GM21447 (cell line): ENCODE measurements at regions not wholly inside any gene's neighbourhood (a gene's known extent, or its start where the extent isn't known, plus 50 kb on each side); places are given as distances from the start of the nearest gene placed in this dataset.
"Not testable (repeated sequence)": the region's sequence is repeated elsewhere in the genome, so short reads cannot be mapped to it uniquely, and the experiment has no call there.

Source experiments
- ATAC-seq: cut with Tn5 transposase; IDR thresholded peaks from one replicate; pipeline ENCODE4 v1.9.1; 2021; ENCODE audit not compliant: unreplicated experiment

DNA sequence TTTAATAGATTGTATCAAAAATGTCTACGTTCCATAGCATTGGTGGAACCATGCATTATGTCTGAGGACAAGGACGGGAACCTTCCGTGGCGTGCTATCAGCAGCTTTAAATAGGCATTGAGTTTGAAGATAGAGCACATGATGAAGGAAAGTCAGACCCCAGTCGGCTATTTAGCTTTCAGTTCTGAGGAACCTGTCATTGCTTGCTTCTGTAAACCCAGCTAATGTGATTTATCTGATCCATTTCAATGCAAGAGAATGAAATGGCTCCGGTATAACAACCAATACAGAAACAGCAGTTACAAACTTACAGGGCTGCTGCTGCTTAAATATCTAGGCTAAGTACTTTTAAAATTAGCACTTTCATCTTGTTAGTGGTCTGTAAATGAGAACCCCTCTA, 503.3 kb downstream of the RNF144A start:
- ATAC-seq: no peak

- ATAC-seq: no peak
These were observed 507.3 kb downstream of the RNF144A start for GRCh38 chr2:7424481-7424880.

GRCh38 chr2:7427293-7428060, 510.3 kb downstream of the RNF144A start:
- no peak for ATAC-seq

GRCh38 chr2:7428454-7429204, 511.4 kb downstream of the RNF144A start:
- ATAC-seq: no peak

- ATAC-seq: no peak
These were observed 512.5 kb downstream of the RNF144A start for GRCh38 chr2:7429733-7430132.

GRCh38 chr2:7430421-7430868, 513.2 kb downstream of the RNF144A start:
- ATAC-seq: no peak

GRCh38 chr2:7430869-7431641, 513.8 kb downstream of the RNF144A start:
- ATAC-seq: no peak

DNA sequence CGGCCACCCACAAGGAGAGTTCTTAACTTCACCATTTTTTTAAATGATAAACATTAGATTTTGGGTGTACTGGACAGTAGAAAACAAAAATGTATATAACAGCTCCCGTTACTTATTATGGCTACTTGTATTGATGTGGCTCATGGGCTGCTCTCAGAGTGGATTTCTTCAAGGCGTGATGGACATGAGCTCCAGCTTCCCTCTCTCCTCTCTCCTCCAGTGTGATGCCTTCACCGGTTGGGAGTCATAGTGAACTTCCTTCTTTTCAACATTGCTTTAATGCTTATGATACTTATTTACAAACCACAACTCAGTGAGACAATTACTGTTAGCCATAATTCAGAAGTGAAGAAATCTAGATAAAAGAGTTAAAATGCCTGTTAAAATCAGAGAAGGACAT, 515.2 kb downstream of the RNF144A start:
- no peak for ATAC-seq

DNA sequence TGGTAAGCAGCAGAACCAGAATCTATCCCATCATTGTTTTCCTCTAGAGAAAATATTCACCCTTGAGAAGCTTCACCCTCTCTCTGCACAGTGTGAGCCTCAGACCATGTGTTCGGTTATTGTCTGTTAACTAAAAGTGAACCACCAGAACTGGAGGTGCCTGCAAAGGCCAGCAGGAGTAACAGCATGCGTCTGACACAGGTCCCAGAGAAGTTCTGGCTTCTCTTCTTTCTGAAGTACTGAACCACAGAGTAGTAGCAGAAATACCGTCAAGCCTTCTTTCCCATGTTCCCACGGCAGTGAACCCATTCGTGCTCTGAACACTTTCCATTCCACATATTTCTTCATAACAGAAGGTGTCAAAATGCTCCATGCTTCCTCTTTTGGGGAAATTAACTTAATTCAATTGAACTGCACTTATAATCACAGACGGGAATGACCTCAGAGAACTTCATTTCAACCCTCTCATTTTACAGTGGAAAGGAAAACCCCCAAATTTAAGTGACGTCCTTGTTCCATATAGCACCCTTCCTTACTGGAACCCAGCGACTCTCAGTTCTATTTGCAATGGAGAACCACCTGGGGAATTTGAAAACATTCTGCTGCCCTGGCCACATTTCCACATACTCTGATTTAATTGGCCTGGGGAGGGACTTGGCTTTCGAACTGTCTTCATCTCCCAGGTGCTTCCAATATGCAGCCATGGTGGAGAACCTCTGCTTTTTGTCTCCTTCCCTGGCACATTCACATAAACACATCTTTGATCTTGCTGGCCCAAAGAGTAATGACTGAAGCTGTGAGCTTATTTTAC, 519.1 kb downstream of the RNF144A start:
- ATAC-seq: no peak

DNA sequence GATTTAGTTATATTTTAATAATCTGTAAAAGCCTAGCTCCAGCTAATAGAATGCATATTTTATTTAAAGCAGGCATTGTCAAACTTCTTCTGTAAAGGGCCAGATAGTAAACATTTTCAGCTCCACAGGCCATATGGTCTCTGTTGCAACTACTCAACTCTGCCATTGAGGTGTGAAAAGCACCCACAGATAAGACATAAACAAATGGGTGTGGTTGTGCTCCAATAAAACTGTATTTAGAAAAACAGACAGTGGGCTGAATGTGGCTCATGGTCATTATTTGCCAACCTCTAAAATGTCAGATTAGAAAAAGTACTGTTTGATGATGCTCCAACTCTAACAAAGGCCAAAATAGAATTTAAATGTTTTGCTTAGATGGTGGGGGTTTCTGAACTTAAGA, 519.9 kb downstream of the RNF144A start:
- ATAC-seq: no peak

- no peak for ATAC-seq
These were observed 520.8 kb downstream of the RNF144A start for GRCh38 chr2:7437716-7438632.

DNA sequence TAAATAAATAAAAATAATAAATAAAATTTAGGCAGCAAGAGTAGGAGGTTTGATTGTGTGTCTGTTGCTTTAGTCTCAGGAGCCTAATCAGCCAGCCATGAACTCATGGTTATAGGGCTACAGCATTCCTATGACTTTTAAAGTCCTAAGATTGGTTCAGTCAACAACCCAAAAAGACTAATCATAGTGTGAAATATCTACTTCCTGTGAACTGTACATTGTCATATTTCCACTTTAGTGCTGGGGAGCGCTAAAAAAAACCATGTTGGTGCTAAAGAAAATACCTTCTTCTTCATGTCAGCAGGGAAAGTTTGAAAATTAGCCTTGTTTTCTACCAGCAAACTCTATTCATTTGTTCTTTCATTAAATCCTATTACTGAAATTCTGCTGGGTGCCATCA, 521.6 kb downstream of the RNF144A start:
- ATAC-seq: no peak

DNA sequence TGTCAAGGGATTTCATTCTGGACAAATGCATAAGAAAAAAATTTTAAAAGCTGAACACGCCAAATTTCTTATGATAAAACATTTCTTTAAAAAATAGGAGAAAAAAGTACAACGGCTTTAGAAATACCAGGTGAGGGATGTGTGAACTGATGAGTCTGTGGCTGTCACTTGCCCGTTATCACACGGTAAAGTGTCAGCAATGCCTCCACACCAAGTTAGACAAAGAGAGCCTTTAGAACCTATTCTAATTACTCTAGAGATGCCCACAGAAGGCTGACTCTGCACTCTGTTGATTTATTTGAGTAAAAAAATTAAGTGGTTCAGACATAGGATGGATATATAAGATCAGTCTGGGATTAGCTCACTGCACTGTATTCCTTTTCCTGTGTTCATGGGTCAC, 523.8 kb downstream of the RNF144A start:
- ATAC-seq: no peak

DNA sequence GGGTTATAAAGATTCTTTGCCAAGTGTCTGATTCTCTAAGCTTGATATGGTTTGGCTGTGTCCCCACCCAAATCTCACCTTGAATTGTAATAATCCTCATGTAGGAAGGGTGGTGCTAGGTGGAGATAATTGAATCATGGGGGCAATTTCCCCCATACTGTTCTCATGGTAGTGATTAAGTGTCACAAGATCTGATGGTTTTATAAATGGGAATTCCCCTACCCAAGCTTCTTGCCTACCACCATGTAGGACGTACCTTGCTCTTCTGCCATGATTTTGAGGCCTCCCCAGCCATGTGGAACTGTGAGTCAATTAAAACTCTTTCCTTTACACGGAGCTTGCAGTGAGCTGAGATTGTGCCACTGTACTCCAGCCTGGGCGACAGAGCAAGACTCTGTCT, 524.6 kb downstream of the RNF144A start:
- not testable (repeated sequence) for ATAC-seq

DNA sequence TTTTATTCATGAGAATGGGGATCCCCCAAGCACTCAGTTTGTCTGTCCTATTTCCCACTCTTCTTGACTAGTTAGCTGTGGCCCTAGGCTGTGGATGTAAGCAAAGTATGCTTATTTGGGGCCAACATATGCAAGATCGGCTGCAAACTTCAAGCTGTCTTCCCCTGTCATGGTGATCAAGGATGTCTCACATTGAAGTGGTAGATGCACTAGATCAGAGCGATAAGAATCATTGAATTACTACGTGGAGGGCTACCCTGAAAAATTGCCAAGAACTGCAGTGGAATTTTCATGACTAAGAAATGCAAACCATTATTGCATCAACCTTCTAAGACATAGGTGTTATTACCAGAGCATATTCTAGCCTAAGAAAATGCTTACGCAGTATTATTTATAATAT, 527.4 kb downstream of the RNF144A start:
- no peak for ATAC-seq

DNA sequence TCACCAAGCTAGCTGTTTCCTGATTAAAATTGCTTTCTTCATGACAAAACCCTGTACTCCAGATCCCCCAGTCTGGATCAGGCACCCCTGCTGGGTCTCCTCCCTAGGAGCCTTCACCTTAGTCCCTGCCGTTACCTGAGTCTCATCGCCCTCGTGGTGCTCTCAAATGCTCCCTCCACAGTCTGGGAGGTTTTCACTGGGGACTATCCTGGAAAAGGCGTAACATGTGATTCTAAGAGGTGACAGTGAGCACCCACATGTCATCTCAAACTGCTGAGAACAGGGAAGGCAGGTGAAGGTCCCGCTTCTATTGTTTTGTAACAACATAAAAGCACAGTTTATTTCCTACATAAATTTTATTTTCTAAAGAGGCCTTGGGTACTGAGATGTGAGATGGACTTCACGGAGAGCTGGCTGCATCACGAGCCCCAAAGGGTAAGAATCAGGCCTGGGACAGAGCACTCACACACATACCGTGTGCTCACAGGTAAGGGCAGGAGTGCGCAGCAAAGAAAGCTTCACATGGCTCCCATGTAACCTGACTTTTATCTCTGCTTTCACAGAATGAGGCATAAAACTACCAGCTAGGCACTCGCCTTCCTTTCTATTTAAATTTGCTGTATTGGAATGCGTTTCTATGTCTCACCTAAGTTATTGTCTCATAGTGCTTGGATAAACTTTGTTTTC, 531.5 kb downstream of the RNF144A start:
- no peak for ATAC-seq

DNA sequence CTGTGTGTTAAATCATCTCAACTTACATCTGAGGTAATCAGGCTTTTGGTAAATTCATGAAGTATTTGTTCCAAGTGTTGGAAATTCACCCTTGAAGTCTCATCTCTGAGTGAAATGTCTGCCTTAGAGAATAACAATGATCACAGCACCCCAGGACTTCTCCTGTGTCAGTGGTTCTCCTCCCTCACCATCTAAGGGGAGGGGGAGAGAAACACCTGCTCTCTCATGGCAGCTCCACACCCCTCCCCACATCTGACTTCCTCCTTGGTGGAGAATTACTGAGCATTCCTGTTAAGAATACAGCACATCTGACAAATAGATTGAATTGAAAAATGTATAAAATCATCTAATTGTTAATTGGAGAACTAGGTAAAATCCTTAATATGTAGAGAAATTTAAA, 532.1 kb downstream of the RNF144A start:
- ATAC-seq: no peak

DNA sequence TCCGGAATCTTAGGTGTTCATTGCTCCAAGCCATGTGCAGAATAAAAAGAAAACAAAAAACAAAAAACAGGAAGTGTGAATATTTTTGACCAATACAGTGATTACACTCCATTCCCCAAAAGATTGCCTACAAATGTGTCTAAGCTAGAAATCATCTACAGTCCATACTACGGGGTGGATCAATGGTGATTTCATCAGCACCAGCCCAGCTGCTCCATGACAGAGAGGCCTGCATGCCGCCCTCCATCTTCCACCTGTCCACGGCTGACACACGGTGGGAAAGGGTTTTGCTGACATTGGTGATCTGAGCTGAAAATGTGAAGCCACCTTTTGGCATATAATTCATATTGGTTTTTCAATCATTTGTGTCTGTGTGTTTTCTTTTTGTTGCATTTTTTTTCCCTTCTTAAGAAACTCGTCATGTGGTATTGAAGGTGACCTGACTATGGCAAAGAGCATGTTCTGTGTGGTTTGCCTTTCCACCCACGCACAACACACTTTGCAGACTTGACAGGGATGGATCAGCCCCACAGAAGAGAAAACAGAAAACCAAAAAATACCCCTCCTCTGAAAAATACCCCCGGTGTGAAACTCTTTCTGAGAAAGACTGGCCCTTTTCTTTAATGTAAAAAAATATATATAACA, 533.1 kb downstream of the RNF144A start:
- ATAC-seq: no peak

DNA sequence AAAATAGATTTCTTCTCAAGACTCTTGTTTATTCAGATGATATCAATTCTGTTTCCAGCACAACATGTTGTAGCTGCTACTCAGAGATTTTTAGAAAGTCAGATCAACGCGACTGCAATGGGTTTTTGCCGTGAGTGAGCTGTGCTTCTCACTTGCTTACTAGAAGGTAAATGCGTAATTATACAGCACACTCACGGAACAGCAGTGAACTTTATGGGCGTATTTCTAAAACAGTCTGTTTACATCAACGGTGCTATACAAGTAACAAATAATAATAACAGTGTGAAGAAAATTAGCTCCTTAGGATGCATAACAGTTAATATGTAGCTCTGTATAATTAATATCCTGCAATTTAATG, 533.6 kb downstream of the RNF144A start:
- ATAC-seq: no peak
